Stimulated activated CD4-positive, alpha-beta T cell treated with anti-CD3 and anti-CD28 coated beads, Interleukin-2, amount 100 ng/mL, for 4 hours (primary cell): ENCODE measurements at regions not wholly inside any gene's neighbourhood (a gene's known extent, or its start where the extent isn't known, plus 50 kb on each side); places are given as distances from the start of the nearest gene placed in this dataset.

ENCODE experiments used
- DNase-seq: peaks from one replicate; pipeline ENCODE4 v3.0.0-alpha.2; 2020; ENCODE audit warnings: low read depth

- no peak for DNase-seq
Measured at GRCh38 chr10:130820880-130821482, 490.5 kb downstream of the TCERG1L start.

- DNase-seq, result no peak
Measured at GRCh38 chr10:130824230-130825014, 487.1 kb downstream of the TCERG1L start.

- no peak for DNase-seq
Measured at GRCh38 chr10:130833596-130833995, 477.9 kb downstream of the TCERG1L start.

- DNase-seq, result no peak
Measured at GRCh38 chr10:130834170-130834569, 477.4 kb downstream of the TCERG1L start.

GRCh38 chr10:130834573-130834972 is 476.9 kb downstream of the TCERG1L start:
- DNase-seq, result no peak

GRCh38 chr10:130835068-130835467 is 476.5 kb downstream of the TCERG1L start:
- DNase-seq, result no peak

GRCh38 chr10:130836344-130836743 is 475.2 kb downstream of the TCERG1L start:
- DNase-seq, result no peak

- no peak for DNase-seq
Measured at GRCh38 chr10:130843051-130843653, 468.4 kb downstream of the TCERG1L start.

- no peak for DNase-seq
Measured at GRCh38 chr10:130844310-130844709, 467.2 kb downstream of the TCERG1L start.

GRCh38 chr10:130847170-130847569 is 464.4 kb downstream of the TCERG1L start:
- DNase-seq, result no peak

GRCh38 chr10:130848855-130849254 is 462.7 kb downstream of the TCERG1L start:
- no peak for DNase-seq

GRCh38 chr10:130854151-130854550 is 457.4 kb downstream of the TCERG1L start:
- DNase-seq, result no peak

GRCh38 chr10:130857631-130858295 is 453.8 kb downstream of the TCERG1L start:
- DNase-seq, result no peak

GRCh38 chr10:130858626-130859025 is 452.9 kb downstream of the TCERG1L start:
- no peak for DNase-seq

GRCh38 chr10:130859427-130859826 is 452.1 kb downstream of the TCERG1L start:
- DNase-seq, result no peak

- DNase-seq, result no peak
Measured at GRCh38 chr10:130862122-130862521, 449.4 kb downstream of the TCERG1L start.

- DNase-seq, result no peak
Measured at GRCh38 chr10:130862626-130863025, 448.9 kb downstream of the TCERG1L start.

GRCh38 chr10:130863044-130863443 is 448.5 kb downstream of the TCERG1L start:
- no peak for DNase-seq

GRCh38 chr10:130864961-130865818 is 446.3 kb downstream of the TCERG1L start:
- DNase-seq, result no peak

GRCh38 chr10:130866857-130867256 is 444.7 kb downstream of the TCERG1L start:
- DNase-seq, result no peak

GRCh38 chr10:130867446-130868194 is 443.9 kb downstream of the TCERG1L start:
- no peak for DNase-seq
